CD14-positive monocyte (primary cell): ENCODE measurements at regions not wholly inside any gene's neighbourhood (a gene's known extent, or its start where the extent isn't known, plus 50 kb on each side); places are given as distances from the start of the nearest gene placed in this dataset.
A peak's percentile ranks its signal among the peaks of the same experiment; 100 is the strongest.

Source experiments
- DNase-seq, 3 donors: peaks; one replicate each; pipeline ENCODE4 v3.0.0-alpha.2; 2011 to 2022
- H2AFZ ChIP-seq: 2 replicates; pipeline ENCODE4 v1.6.0; 2012; ENCODE audit warnings: mild to moderate bottlenecking, low read depth, low read length, inconsistent platforms; ENCODE audit not compliant: insufficient read depth, poor library complexity, severe bottlenecking
- H3K27ac ChIP-seq, 2 donors: 1 replicate in 1 of 2; 2 replicates in 1 of 2; pipeline ENCODE4 v1.5.1; 2012 to 2013; ENCODE audit warnings: low read length in 2 of 2, control low read depth in 1 of 2, inconsistent platforms in 1 of 2, low read depth in 1 of 2, mild to moderate bottlenecking in 1 of 2
- H3K27me3 ChIP-seq, 2 donors: one replicate each; pipeline versions ENCODE4 v1.6.0 to v1.6.1; 2011 to 2013; ENCODE audit warnings: low read length in 2 of 2; ENCODE audit not compliant: control insufficient read depth in 2 of 2, insufficient read depth in 2 of 2
- H3K36me3 ChIP-seq, 2 donors: replicated peaks in 1 of 2; 1 replicate in 1 of 2; 2 replicates in 1 of 2; pipeline versions ENCODE4 v1.5.1 to v1.6.1; 2012 to 2013; ENCODE audit warnings: low read length in 2 of 2, control low read depth in 1 of 2, inconsistent platforms in 1 of 2, mild to moderate bottlenecking in 1 of 2; ENCODE audit not compliant: insufficient read depth in 2 of 2, control insufficient read depth in 1 of 2
- H3K4me1 ChIP-seq, 2 donors: 1 replicate in 1 of 2; 2 replicates in 1 of 2; pipeline versions ENCODE4 v1.5.1 to v1.6.1; 2012 to 2013; ENCODE audit warnings: low read length in 2 of 2, control low read depth in 1 of 2, inconsistent platforms in 1 of 2, mild to moderate bottlenecking in 1 of 2, moderate library complexity in 1 of 2; ENCODE audit not compliant: insufficient read depth in 2 of 2, control insufficient read depth in 1 of 2
- H3K4me2 ChIP-seq: replicated peaks from 2 replicates; pipeline ENCODE3; 2012; ENCODE audit warnings: low read length, moderate library complexity, mild to moderate bottlenecking; ENCODE audit not compliant: poor library complexity, severe bottlenecking; ENCODE audit errors: extremely low read depth
- H3K4me3 ChIP-seq, 3 experiments: fragments of 200-600 bp in 1 of 3; sonication (generic) in 1 of 3; replicated peaks in 1 of 3; 1 replicate in 2 of 3; 2 replicates in 1 of 3; pipeline ENCODE4 v1.5.1; 2011 to 2013; ENCODE audit warnings: low read length in 3 of 3, mild to moderate bottlenecking in 3 of 3, control low read depth in 2 of 3, low read depth in 2 of 3, inconsistent platforms in 1 of 3, moderate library complexity in 1 of 3
- H3K79me2 ChIP-seq: 2 replicates; pipeline ENCODE4 v1.6.0; 2012; ENCODE audit warnings: mild to moderate bottlenecking, control low read depth, inconsistent platforms, low read length, moderate library complexity; ENCODE audit not compliant: insufficient read depth
- H3K9ac ChIP-seq: 2 replicates; pipeline ENCODE4 v1.6.0; 2017; ENCODE audit warnings: low read length, mild to moderate bottlenecking; ENCODE audit not compliant: insufficient read depth, poor library complexity, severe bottlenecking
- H3K9me3 ChIP-seq, 2 donors: replicated peaks in 1 of 2; 1 replicate in 1 of 2; 2 replicates in 1 of 2; pipeline versions ENCODE4 v1.5.1 to v1.6.1; 2012 to 2013; ENCODE audit warnings: low read length in 2 of 2, control low read depth in 1 of 2; ENCODE audit not compliant: control insufficient read depth in 1 of 2, insufficient read depth in 1 of 2
- H4K20me1 ChIP-seq: 2 replicates; pipeline ENCODE4 v1.6.0; 2012; ENCODE audit warnings: mild to moderate bottlenecking, low read length, control low read depth, moderate library complexity; ENCODE audit not compliant: insufficient read depth
- H3K27ac Mint-ChIP-seq, 7 donors: one replicate each; pipeline ENCODE4 v1.8.0; 2020; ENCODE audit warnings: mild to moderate bottlenecking in 7 of 7, mixed read lengths in 7 of 7, moderate library complexity in 6 of 7, inconsistent platforms in 2 of 7
- H3K27me3 Mint-ChIP-seq, 3 donors: one replicate each; pipeline ENCODE4 v1.8.0; 2021 to 2022; ENCODE audit warnings: low read depth in 3 of 3, mild to moderate bottlenecking in 3 of 3, mixed read lengths in 3 of 3, moderate library complexity in 3 of 3, inconsistent platforms in 1 of 3
- H3K36me3 Mint-ChIP-seq, 2 donors: one replicate each; pipeline ENCODE4 v1.8.0; 2020; ENCODE audit warnings: mixed read lengths in 2 of 2, inconsistent platforms in 1 of 2, mild to moderate bottlenecking in 1 of 2
- H3K4me1 Mint-ChIP-seq: one replicate; pipeline ENCODE4 v1.8.0; 2020; ENCODE audit warnings: mild to moderate bottlenecking, mixed read lengths
- H3K4me3 Mint-ChIP-seq, 2 donors: one replicate each; pipeline ENCODE4 v1.8.0; 2020; ENCODE audit warnings: mild to moderate bottlenecking in 2 of 2, mixed read lengths in 2 of 2, moderate library complexity in 1 of 2
- H3K9me3 Mint-ChIP-seq, 7 donors: one replicate each; pipeline ENCODE4 v1.8.0; 2020 to 2022; ENCODE audit warnings: mixed read lengths in 7 of 7, mild to moderate bottlenecking in 6 of 7, moderate library complexity in 6 of 7, inconsistent platforms in 2 of 7
- CTCF ChIP-seq: fragments of 200-600 bp; IDR thresholded peaks from one replicate; pipeline ENCODE4 v1.8.0; 2022; ENCODE audit warnings: antibody characterized with exemption, mild to moderate bottlenecking
- WGBS: methylation state at CpG from one replicate; pipeline ENCODE4 v1.1.5; 2013; ENCODE audit warnings: missing lambda C conversion rate; ENCODE audit not compliant: insufficient coverage; 5-methylcytosine and 5-hydroxymethylcytosine counted together
- intact Hi-C, 2 donors: fragments of 100-400 bp; cut with micrococcal nuclease; formaldehyde crosslinking; loops; one replicate each; pipeline versions ENCODE4 v1.15.0 to v1.15.1; 2023

DNA sequence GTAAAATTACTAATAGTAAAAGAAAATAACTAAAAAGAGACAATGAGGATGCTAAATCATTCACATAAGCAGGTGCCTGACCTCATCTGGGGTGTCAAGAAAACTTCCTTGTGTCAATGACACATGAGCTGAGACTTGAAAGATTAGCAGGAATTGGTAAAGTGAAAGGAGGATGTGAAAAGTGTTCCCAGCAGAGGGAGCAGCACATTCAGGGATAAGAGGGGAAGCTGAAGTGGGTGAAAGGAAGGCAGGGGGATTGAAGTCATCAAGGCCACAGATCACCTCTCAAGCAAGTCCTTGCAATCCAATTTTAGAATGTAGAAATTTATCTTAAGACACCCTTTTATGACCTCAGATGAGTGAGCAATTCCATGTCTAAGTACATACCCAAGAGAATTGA is 60.2 kb upstream of the ACP3 start:
- peak; percentile 36 for TF ChIP-seq CTCF
- no peaks in the 10 kb centered on the region for H3K9me3 Mint-ChIP-seq
- H3K4me1 ChIP-seq, result no peaks in the 10 kb centered on the region
- H3K4me3 Mint-ChIP-seq, result no peak overlapping the region
- H3K4me2 ChIP-seq, result no peak overlapping the region
- H3K79me2 ChIP-seq, result no peaks in the 10 kb centered on the region
- H2AFZ ChIP-seq, result no peak overlapping the region
- DNase-seq, result peak; percentile 44 to 55 (median 49)
- H3K36me3 ChIP-seq, result no peaks in the 10 kb centered on the region
- no peaks in the 10 kb centered on the region for H4K20me1 ChIP-seq
- H3K27ac Mint-ChIP-seq, result no peak overlapping the region
- H3K27me3 Mint-ChIP-seq, result no peaks in the 10 kb centered on the region
- H3K4me1 Mint-ChIP-seq, result peaks cover 14% of the 10 kb centered on the region
- no peak overlapping the region for H3K27ac ChIP-seq
- intact Hi-C loops, result no loop called here
- no peaks in the 10 kb centered on the region for H3K27me3 ChIP-seq
- no peaks in the 10 kb centered on the region for H3K9me3 ChIP-seq
- H3K36me3 Mint-ChIP-seq, result no peaks in the 10 kb centered on the region
- no peak overlapping the region for H3K4me3 ChIP-seq
- H3K9ac ChIP-seq, result no peak overlapping the region

DNA sequence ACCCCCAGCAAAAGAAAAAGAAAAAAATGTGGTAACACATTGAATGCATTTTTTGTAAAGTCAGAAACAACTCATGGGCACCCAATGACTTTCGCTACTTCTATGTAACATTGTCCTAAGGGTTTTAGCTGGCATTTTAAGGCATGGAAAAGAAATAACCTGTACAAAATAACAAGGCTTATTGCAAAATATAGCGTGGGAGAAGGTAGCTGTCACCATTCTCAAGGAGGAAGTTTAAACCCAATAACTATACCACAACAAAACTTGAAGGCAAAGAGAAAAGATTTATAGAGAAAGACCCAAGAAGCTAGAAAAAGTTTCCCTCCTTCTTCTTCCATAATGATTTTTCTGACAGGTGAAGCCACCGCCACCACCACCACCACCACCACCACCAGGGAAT is 55.7 kb upstream of the ACP3 start:
- Histone ChIP-seq H3K4me3 (no peak overlapping the region), H2AFZ (no peak overlapping the region), H3K9me3 (no peaks in the 10 kb centered on the region), H3K27me3 (no peaks in the 10 kb centered on the region), H3K79me2 (no peaks in the 10 kb centered on the region), H3K4me1 (no peaks in the 10 kb centered on the region), H3K4me2 (no peak overlapping the region), H3K36me3 (no peaks in the 10 kb centered on the region), H4K20me1 (no peaks in the 10 kb centered on the region), H3K9ac (no peak overlapping the region), H3K27ac (no peak overlapping the region)
- DNase-seq, result no peak
- peaks cover 14% of the 10 kb centered on the region for H3K4me1 Mint-ChIP-seq
- no peaks in the 10 kb centered on the region for H3K9me3 Mint-ChIP-seq
- peak overlapping the region in 2 of 7 donors; percentile 18 to 71 for H3K27ac Mint-ChIP-seq
- intact Hi-C loops, result loop anchor here in 1 of 2 donors (10.0 kb wide), 1 partner anchor 53 kb away; the partner anchor contains the start of gene ACP3
- no peaks in the 10 kb centered on the region for H3K27me3 Mint-ChIP-seq
- WGBS, result 57% methylated on average over 1 of the region's 3 CpGs
- H3K4me3 Mint-ChIP-seq, result no peak overlapping the region
- no peaks in the 10 kb centered on the region for H3K36me3 Mint-ChIP-seq
- no peak for TF ChIP-seq CTCF
